Activated T-cell treated with anti-CD3 and anti-CD28 coated beads for 24 hours (primary cell): ENCODE measurements at regions not wholly inside any gene's neighbourhood (a gene's known extent, or its start where the extent isn't known, plus 50 kb on each side); places are given as distances from the start of the nearest gene placed in this dataset.

Experiments
- DNase-seq: peaks from one replicate; pipeline ENCODE4 v3.0.0-alpha.2; 2020; ENCODE audit warnings: low read depth

DNA sequence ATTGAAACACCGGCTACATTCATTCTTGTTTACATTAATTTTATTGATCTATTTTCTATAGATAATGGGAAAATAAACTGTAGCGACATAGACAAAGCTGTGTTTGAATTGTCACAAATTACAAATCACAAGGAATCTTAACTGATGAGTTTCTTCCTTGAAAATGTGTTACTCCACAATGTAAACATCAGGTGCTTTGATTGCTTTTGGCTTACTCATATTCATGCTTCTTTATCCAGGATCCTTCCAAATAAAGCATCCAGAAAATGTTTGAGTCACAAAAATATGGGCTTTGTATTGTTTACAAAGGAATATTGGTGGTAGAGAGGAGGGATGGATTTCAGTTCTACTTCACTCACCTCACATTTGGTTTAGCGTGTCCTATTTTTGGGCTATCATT, 64.0 kb downstream of the BMP2 start:
- no peak for DNase-seq

DNA sequence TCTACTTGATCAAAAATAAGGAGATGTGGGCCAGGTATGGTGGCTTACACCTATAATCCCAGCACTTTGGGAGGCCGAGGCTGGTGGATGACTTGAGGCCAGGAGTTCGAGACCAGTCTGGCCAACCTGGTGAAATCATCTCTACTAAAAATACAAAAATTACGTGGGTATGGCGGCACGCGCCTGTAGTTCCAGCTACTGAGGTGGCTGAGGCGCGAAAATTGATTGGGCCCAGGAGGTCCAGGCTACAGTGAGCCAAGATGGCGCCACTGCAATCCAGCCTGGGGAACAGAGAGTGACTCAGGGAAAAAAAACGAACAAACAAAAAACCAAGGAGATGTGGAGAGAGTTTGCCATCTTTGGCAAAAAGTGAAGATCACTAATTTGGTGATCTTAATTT, 65.3 kb downstream of the BMP2 start:
- DNase-seq: no peak

DNA sequence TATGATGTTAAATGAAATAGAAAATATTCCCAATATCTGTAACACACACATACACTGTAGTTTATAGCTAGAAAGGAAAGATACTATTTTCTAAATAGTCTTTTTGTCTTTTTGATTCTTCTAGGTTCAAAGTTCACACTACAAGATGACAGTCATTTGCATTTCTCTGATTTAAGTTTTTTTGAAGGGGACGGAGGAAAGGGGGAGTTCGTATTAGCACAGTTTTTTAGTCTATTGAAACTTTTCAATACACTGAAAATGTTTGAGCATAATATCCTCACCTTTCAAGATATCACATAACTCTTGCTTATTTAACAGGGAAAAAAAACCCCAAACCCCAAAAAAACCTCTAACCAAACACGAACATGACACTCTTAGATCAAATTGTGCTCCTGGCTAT, 68.1 kb downstream of the BMP2 start:
- DNase-seq: no peak

DNA sequence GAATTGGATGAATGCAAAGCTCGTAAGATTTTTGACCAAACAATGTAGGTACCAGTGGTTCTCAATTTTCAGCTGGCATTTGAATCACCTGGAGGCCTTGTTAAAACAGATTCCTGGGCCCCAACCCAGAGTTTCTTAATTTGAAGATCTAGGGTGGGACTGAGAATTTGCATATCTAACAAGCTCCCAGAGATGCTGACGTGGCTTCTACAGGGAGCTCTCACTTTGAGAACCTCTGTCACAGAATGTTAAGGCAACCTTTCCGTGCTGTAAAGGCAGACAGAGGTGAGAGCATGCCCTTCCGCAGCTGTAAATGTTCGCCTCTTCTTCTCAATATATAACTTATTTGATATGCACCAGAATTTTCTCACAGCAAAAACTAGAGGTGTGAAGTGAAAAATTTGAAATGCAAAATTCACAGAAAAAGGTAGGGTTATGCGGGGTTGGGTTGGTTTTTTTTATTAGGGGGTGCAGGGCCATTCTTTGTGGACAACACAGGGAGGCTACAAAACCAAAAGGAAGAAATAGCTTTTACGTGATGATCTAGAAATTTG, 69.4 kb downstream of the BMP2 start:
- DNase-seq: no peak

DNA sequence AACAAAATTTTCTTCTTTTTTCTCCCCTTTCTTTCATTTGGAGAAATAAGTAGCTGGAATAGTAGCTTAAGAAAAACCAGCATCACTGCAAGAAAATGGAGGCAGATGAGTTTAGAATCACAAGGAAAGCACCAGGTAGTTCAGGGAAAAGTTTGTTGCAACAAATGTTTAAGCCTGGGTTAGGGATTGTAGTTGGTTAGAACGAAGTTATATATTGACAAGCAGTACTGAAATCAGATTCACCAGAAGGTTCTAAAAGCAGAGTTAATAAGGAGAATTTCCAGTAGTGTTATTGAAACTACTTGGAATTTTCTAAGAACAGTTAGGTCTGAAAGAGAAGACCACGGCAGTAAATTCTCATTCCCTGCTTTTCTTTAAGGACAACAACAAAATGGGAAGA, 70.2 kb downstream of the BMP2 start:
- no peak for DNase-seq

DNA sequence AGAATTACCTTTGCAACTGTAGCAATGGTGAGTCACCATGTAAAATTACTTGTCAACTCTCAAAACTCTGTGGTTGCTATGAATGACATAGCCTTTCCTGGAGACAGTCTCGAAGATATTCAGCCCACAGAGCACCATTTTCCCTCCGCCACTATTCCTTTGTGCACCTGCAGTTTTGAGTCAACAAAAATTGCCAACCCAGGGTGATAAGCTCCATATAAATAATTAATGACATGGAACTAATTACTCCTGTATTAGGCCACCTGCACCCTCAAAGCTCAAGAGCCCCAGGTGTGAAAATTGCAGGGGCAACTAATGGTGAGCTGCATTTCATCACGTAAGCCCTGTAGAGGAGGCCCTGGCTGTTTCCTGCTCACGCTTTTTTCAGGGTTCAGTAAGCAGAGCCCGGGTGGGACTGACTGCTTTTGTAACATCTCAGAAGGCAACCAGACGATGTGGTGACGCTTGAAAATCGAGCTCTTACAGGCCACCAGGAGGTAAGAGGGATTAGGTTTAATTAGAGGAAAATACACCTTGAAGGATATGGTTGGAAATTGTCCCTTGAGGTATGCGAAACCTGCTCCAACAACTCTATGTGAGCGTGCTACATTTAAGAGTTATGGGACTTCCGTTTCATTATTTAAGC, 70.8 kb downstream of the BMP2 start:
- no peak for DNase-seq

DNA sequence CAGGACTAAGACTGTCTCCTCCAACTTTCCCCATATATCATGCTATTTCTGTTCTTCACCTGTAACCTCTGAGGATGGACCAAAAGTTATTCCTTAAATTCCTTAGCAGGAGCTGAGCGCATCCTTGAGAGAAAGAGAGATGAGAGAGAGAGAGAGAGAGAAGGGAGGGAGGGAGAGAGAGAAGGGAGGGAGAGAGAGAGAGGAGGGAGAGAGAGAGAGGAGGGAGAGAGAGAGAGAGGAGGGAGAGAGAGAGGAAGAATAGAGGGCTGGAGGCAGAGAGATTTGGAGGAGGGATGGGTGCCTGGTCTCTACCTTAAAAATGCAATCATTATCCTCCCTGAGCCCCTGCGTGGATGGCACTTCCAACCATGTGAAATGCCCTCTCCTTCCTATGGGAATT, 73.6 kb downstream of the BMP2 start:
- no peak for DNase-seq

DNA sequence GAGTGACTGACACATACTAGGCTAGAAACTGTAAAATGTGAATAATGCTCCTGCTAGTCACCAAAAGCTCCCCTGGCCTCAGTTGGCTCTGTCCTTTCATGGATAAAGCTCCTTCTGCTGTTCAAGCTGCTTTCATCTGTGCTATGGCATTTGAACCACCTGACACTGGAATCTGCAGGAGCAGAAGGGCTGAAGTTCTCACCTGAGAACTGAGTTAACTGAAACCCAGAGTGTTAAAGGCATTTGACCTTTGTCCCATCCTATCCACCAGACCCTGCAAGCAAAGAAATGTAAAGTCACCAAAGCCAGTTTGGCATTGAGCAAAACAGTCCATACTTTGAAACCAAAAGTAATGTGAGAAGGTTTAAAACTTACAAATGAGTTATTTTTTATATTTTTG, 77.7 kb downstream of the BMP2 start:
- no peak for DNase-seq

DNA sequence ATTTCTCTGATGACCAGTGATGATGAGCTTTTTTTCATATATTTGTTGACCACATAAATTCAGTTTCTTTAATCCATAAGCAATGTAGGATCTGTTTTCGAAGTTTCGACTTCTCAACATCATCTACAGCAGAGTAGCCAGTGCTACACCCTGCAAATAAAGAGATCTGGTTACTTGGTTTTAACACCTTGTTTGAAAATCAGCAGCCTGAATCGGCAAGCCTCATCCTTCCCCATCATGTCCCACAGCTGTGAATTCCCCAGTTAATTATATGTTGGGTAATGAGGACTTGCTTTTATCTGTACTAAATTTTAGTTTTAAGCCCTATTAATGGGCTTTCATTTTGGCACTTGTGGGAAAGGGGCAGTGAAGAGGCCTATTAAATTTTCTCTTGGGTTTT, 80.6 kb downstream of the BMP2 start:
- DNase-seq: no peak

DNA sequence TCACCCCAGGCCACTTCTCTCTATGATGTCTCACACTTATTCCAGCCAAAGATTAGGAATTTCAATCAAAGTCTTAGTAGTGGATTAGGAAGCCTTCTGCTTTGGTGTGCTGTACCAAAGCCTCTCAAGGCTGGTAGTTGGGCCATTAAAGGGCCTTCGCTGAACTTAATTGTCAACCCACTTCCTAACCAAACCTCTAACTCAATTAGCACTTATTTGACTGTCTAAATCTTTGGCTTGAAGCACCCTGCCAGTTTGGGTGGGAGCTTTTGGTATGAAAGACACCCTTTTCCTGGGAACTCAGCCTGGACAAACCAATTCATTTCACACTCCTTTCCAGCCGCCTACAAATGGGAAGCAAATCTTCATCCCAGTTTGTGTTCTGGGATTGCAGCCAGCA, 81.5 kb downstream of the BMP2 start:
- no peak for DNase-seq

DNA sequence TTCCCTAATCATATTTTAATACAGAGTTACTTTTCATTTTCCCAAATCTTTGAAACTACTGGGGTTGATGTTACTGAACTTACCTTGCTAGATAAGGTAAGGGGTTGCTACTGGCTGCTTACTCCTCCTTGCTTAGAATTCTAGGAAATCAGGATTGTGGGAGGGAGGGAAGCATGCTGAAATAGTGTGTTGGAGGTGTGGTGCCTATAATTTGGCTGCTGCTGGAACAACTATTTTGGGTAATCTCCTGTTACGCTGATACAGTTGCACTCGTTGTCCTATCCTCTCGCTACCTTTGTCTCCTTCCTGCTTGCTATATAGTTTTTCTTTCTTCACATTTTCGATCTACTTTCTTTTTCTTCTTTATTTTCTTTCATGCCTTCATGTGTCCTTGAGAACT, 83.7 kb downstream of the BMP2 start:
- no peak for DNase-seq

DNA sequence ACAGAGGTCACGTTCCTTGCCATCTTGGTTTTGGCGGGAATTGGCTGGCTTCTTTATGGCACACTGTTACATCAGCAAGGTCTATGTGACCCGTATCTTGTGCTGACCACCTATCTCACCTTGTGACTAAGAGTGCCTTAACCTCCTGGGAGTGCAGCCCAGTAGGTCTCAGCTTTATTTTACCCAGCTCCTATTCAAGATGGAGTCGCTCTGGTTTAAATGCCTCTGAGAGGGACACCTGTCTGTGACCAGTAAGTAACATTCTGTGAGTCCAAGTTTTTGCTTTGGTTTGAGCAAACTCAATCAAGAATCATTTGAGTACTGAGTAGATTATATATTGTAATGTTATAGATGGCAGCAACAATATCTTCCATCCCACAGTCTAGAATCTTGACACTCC, 85.0 kb downstream of the BMP2 start:
- DNase-seq: no peak

DNA sequence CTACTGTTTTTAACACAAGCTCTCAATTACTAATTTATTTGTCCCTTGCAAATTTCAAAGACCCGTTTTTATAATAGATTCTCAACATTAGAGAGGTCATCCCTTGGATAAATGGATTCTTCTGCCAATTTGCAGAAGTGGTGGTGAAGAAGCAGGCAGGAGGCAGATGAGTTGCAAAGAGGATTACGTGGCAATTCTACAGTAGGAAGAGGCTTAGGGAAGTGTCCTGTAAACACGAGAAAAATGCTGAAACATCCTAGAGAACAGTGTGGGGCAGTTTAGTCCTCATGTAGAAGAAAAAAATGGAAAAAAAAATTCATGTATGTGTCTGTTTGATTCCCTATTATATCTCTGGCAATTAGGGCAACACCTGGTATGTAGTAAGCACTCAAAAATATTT, 87.6 kb downstream of the BMP2 start:
- no peak for DNase-seq

DNA sequence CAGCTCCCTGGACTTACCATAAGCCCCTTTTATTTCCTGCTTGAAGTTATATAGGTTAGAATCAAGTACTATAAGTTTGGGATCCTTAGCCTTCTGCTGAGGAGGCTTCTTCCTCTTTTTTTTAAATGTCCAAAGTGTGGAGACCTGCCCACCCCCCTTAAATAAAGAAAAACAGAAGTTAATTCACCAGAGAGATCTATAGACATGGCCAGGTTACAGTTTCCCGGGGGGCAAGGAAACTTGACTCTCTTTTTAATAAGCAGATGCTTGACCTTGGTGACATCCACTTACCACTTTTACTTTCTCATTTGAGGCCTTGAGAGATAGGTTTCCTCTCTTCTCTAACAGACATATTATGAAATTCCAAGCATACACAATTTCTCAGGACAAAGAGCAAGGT, 88.3 kb downstream of the BMP2 start:
- DNase-seq: no peak

DNA sequence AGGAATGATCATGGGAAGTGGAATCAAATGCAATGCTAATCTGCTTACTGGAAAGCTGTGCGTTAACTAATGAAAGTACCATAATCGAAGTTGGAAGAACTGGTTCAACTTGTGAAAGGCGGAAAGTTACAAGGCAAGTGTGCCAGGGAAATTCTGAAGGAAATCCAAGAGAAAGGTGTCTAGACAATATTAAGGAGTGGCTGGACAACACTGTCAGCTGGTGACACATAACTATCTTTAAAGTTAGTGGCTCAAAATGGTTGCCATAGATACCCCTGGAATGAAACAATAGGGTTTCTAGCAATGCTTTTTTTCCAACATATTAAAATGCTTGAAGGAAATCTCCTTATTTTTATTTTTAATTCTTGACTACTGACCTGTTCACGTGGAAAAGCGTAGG, 90.4 kb downstream of the BMP2 start:
- DNase-seq: no peak

DNA sequence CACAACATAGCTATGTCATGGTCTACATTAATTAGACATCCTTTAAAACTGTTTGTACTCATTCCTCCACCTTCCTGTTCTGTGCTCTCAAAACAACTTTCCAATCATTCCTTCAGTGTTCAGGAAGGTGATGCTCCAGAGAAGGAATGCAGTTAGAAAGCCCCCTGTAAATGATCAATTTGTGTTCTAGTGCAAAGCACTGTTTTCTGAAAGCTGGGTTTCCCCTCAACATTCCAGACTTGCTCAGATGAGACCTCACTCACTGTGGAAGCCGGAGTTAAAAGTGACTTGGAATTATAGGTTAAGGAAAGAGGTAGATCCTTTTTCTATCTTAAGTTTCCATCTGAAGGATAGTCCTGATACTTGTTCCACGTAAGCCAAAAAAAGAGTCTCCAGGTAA, 95.9 kb downstream of the BMP2 start:
- no peak for DNase-seq

DNA sequence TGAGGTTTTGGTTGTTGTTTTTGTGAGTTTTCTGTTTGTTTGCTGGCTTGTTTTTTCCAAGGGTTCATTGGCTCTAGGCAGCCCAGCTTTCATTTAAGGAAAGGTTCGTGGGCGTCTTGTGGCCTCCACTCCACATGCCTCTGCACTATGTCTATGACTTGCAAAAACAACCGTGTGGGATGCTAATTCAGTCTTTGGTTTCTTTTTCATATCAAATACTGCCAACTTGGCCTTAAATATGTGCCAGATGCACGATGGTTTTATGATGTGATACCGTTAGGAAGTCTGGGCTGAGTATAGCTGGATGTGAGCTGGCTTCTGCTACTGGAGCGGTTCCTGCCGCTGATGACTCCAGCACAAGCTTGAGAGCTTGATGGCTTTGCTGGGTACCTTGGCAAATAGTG, 96.3 kb downstream of the BMP2 start:
- DNase-seq: no peak

DNA sequence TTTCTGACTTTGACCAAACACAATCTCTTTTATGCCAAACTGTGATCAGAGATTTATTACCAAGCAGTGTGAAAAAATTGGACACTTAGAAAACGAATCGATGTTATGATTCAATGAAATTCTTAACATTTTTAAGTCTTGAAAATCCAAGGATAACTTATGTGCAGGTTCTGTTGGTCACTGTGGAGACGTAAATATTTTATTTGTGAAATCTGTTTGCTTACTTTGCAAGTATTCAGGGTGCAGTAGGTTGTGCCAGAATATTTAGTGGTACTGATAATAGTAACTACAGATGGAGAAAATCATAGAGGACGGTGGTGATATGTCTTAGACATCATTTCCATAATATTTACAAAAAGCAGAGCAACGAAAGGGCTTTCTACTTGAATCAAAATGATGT, 97.3 kb downstream of the BMP2 start:
- DNase-seq: no peak

DNA sequence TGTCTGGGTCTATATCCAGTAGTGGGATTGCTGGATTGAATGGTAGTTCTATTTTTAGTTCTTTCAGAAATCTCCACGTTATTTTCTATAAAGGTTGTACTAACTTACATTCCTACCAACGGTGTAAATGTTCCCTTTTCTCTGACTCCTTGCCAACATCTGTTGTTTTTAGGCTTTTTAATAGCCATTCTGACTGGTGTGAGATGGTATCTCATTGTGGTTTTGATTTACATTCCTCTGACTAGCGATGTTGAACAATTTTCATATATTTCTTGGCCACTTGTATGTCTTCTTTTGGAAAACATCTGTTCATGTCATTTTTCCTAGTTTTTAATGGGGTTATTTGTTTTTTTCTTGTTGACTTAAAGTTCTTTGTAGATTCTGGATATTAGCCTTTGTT, 99.3 kb downstream of the BMP2 start:
- no peak for DNase-seq

DNA sequence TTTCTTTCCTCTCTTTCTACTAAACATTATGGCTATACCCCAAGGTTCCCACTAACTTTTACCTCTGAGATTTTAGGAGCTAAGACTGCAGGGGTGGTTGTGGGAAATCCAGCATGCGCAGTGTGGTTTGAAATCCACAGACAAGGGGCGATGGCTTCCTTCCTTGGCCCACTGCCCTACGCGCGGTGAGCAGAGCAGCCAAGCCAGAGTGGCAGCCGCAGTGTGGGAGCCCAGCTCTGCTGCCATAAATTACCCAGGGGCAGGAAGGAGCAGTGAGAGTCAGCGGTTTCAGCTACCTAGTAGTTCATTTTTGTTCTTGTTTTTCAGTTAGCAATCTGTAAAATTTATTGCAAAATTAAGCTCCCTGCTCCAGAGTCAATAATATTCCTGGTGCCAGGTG, 101.4 kb downstream of the BMP2 start:
- DNase-seq: no peak

DNA sequence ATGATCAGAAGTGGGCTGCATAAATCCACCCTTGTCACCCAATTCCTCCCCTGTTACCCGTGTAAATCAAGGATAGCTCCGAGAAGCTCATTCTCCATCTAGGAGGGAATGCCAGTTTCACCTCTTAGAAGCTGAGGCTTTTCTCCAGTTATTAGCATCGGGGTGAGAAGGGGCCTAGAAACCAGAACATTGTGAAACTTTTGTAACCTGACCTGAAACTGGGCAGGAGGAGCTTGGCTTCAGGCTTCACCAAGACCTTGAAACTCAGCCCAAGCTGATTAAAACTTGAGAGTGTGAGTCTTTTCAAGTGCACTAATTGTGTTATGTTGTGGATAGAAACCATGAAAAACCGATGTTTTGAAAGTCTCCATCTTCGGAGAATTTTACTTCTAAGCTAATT, 103.1 kb downstream of the BMP2 start:
- no peak for DNase-seq

DNA sequence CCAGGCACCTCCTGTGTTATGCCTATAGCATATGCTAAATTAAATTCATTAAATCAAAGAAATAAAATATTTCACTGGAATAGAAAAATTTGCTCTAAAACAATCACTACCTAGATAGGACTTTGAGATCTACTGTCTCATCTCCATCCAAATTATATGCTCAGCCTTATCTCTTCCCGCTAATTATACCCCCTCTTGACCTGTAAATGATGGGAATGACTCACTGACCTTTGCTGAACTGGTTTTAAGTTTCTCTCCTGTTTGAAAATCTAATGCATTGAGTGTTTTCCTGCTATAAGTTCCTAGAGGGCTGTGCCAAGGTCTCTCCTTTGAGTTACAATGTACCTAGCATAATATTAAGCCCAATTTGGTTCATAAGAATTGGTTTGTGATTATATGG, 110.1 kb downstream of the BMP2 start:
- no peak for DNase-seq

DNA sequence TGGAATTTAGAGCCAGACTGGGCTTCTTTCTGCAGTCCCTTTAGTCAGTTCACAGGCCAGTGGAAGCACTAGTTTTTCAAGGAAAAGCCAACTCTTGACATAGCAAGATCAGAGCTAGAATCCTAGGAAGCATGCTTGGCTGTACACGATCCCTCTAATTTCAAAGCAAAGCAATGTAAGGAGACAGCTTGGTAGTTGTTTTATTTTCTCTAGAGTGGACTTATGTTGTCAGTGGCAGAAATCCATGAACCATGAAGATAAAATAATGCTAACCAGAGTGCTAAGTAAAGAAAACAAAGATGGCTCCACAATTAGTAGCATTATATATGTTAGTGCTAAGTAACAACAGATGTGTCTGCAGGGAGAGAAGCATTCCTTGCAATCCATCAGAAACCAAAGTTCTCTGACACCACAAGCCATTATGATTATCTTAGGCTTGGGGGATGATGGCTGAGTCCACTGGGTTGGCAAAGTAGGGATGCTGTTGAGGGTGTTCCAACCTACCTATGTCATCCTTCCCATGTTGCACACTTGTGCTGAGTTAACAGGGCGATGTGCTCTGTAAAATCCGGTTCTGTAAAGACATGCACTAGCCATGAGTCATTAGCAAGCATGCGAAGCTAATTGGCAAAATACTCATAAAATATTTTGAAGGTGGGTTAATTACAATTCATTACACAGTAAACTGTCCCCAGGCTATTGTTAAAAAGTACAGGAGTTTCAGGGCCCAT, 115.2 kb downstream of the BMP2 start:
- DNase-seq: no peak

DNA sequence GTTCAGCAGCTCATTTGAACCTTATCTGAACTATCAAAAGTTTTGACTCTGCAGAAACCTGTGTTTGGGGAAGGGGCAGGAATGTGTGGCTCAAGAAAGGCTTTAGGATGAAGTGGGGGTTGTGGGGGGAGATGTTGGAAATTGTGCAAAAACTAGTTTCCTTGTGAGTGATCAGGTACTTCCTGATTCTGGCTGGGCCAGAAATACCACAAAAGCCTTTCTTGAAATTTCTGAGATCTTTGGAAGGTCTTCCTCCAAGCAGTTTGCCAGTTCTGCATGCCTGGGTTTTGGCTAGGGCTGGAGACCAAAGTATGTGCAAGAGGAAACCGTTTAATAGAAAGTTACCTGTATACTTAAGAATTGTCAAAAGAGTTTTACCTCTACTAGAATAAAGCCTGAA, 116.6 kb downstream of the BMP2 start:
- DNase-seq: no peak
